Left ventricle myocardium inferior (tissue), 1 donor: ENCODE measurements at regions not wholly inside any gene's neighbourhood (a gene's known extent, or its start where the extent isn't known, plus 50 kb on each side); places are given as distances from the start of the nearest gene placed in this dataset. TPM values are rescaled to one million over a fixed set of nuclear protein-coding genes. Genes with fewer than 3 reads are reported as not detected.

Source experiments
- DNase-seq: peaks from one replicate; pipeline ENCODE4 v3.0.0-alpha.2; 2020
- H3K27ac ChIP-seq: fragments of 200-600 bp; replicated peaks from 2 replicates; pipeline ENCODE4 v1.8.0; 2021
- H3K27me3 ChIP-seq: fragments of 200-600 bp; 2 replicates; pipeline ENCODE4 v1.8.0; 2021; ENCODE audit warnings: low read depth
- H3K36me3 ChIP-seq: fragments of 200-600 bp; 2 replicates; pipeline ENCODE4 v1.8.0; 2021
- H3K4me1 ChIP-seq: fragments of 200-600 bp; 2 replicates; pipeline ENCODE4 v1.8.0; 2021
- H3K4me3 ChIP-seq: fragments of 200-600 bp; 2 replicates; pipeline ENCODE4 v1.8.0; 2021; ENCODE audit warnings: mild to moderate bottlenecking, moderate library complexity
- H3K9me3 ChIP-seq: fragments of 200-600 bp; replicated peaks from 2 replicates; pipeline ENCODE4 v1.8.0; 2021
- CTCF ChIP-seq: fragments of 200-600 bp; IDR thresholded peaks from 2 replicates; pipeline ENCODE4 v1.8.0; 2021; ENCODE audit warnings: antibody characterized with exemption, mild to moderate bottlenecking, borderline replicate concordance
- intact Hi-C: fragments of 100-400 bp; cut with micrococcal nuclease; formaldehyde crosslinking; loops from one replicate; pipeline ENCODE4 v1.11.0; 2022
- microRNA-seq: library from miRNA; unstranded; fragments of <30 nt; microRNA quantifications from one replicate; pipeline ENCODE4 v1.2.0, GENCODE V29; 2020
- donor health status: DM: no; HTN: yes; CAD: no; lungs with severe emphysema.

GRCh38 chr1:24983006-24983680 lies 53.1 kb upstream of the RUNX3 start:
- H3K27ac ChIP-seq = no peak overlapping the region
- no peaks in the 10 kb centered on the region for H3K36me3 ChIP-seq
- TF ChIP-seq CTCF = no peak
- DNase-seq = no peak
- H3K4me3 ChIP-seq = no peak overlapping the region
- no peaks in the 10 kb centered on the region for H3K9me3 ChIP-seq
- no peaks in the 10 kb centered on the region for H3K4me1 ChIP-seq
- intact Hi-C loops = no loop called here
- peaks cover 64% of the 10 kb centered on the region for H3K27me3 ChIP-seq

GRCh38 chr1:24981631-24982005 lies 51.5 kb upstream of the RUNX3 start:
- Histone ChIP-seq H3K27me3 (peaks cover 69% of the 10 kb centered on the region), H3K4me1 (no peaks in the 10 kb centered on the region), H3K4me3 (no peak overlapping the region), H3K9me3 (peaks cover 4% of the 10 kb centered on the region), H3K36me3 (no peaks in the 10 kb centered on the region), H3K27ac (no peak overlapping the region)
- intact Hi-C loops = no loop called here
- DNase-seq = no peak
- no peak for TF ChIP-seq CTCF

GRCh38 chr1:24980836-24981630 lies 51.0 kb upstream of the RUNX3 start:
- H3K27ac ChIP-seq = no peak overlapping the region
- H3K4me3 ChIP-seq = no peak overlapping the region
- no peaks in the 10 kb centered on the region for H3K36me3 ChIP-seq
- intact Hi-C loops = no loop called here
- H3K9me3 ChIP-seq = peaks cover 10% of the 10 kb centered on the region
- TF ChIP-seq CTCF = no peak
- DNase-seq = no peak
- H3K27me3 ChIP-seq = peaks cover 74% of the 10 kb centered on the region
- no peaks in the 10 kb centered on the region for H3K4me1 ChIP-seq

Small RNAs in the stretch of these regions (microRNA-seq; reads per million reads assigned to microRNA genes)
- not detected for gene MIR4425
